ENCODE measurements at regions not wholly inside any gene's neighbourhood (a gene's known extent, or its start where the extent isn't known, plus 50 kb on each side); places are given as distances from the start of the nearest gene placed in this dataset.
"Not testable (repeated sequence)": the region's sequence is repeated elsewhere in the genome, so short reads cannot be mapped to it uniquely, and the experiment has no call there.

DNA sequence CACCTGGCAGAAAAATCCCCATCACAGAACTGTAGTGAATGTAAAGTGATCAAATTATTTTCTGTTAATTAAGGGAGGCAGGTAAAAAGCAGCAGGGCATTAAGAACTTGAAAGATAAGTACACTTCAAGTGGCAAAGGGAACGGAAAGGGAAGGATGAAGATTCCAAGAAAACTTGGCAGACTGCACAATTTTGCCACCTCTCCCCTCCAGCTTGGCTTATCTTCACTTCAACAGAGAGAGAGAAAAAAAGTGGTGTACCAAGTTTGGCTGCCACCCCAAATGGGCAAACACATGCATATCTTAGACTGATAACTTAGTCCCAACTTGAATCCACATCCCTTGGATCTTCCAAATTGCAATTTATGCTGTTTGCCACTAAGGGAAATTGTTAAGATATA, 598.1 kb upstream of the ACTRT1 start:
- H3K9me3 ChIP-seq: no peaks in the 10 kb centered on the region
- DNase-seq: no peak
- intact Hi-C loops (cut with DNase I; ENCODE audit: low total_unique reads): no loop called here
- H3K27me3 ChIP-seq: no peaks in the 10 kb centered on the region
- no peaks in the 10 kb centered on the region for H3K36me3 ChIP-seq
- H3K27ac ChIP-seq: no peak overlapping the region
- H3K4me3 ChIP-seq: no peak overlapping the region
- no peak for TF ChIP-seq CTCF (IDR thresholded peaks at IDR 0.05)
- H3K4me1 ChIP-seq: no peaks in the 10 kb centered on the region

DNA sequence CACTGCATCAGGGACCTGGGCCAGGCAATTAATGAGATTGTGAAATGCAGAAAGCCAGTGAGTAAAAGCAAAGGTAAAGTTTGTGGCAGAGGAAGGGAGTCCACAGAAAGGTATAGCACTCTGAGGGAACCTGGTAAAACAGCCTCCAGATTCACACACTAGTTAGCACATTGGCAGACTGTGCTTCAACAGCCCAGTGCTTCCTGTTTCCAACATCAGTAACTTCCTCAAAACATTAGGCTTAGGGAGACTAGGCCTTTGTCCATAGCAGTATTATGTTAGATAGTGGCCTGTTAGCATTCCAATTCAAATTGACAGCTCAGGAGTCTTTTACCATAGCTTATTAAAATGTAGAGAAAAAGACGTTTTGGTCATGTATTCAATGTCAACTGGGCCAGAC, 582.6 kb upstream of the ACTRT1 start:
- no peak for DNase-seq
- no peak for TF ChIP-seq CTCF (IDR thresholded peaks at IDR 0.05)
- H3K27ac ChIP-seq: no peak overlapping the region
- H3K36me3 ChIP-seq: no peaks in the 10 kb centered on the region
- H3K27me3 ChIP-seq: no peaks in the 10 kb centered on the region
- no peak overlapping the region for H3K4me3 ChIP-seq
- no peaks in the 10 kb centered on the region for H3K4me1 ChIP-seq
- no peaks in the 10 kb centered on the region for H3K9me3 ChIP-seq
- intact Hi-C loops (cut with DNase I; ENCODE audit: low total_unique reads): no loop called here

GRCh38 chrX:128623361-128623760, 571.2 kb upstream of the ACTRT1 start:
- Histone ChIP-seq H3K27ac (no peak overlapping the region), H3K36me3 (no peaks in the 10 kb centered on the region), H3K27me3 (no peaks in the 10 kb centered on the region), H3K9me3 (no peaks in the 10 kb centered on the region), H3K4me1 (no peaks in the 10 kb centered on the region), H3K4me3 (no peak overlapping the region)
- no peak for DNase-seq
- intact Hi-C loops (cut with DNase I; ENCODE audit: low total_unique reads): no loop called here
- TF ChIP-seq CTCF (IDR thresholded peaks at IDR 0.05): no peak

GRCh38 chrX:128622296-128622695, 570.1 kb upstream of the ACTRT1 start:
- H3K4me3 ChIP-seq: no peak overlapping the region
- no peaks in the 10 kb centered on the region for H3K36me3 ChIP-seq
- H3K4me1 ChIP-seq: no peaks in the 10 kb centered on the region
- intact Hi-C loops (cut with DNase I; ENCODE audit: low total_unique reads): no loop called here
- no peaks in the 10 kb centered on the region for H3K9me3 ChIP-seq
- H3K27ac ChIP-seq: no peak overlapping the region
- H3K27me3 ChIP-seq: no peaks in the 10 kb centered on the region
- no peak for TF ChIP-seq CTCF (IDR thresholded peaks at IDR 0.05)
- no peak for DNase-seq

DNA sequence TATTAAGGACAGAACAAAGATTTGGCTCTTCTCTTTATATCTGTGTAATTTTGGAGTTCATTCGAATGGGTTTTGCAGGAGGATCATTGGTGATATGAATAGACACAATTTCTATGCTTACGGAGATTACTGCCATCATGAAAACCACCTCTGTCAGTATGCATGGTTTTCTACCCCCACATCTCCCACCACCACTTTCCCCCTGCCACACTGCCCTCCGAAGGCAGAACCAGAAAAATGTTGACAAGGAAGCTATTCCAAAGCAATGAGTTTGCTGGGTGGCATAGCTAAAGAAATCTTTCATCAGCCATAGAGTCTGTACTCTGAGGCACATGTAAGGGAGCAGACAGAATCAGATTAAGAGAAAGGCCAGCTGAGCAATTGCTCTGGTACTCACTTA, 567.3 kb upstream of the ACTRT1 start:
- no peak for TF ChIP-seq CTCF (IDR thresholded peaks at IDR 0.05)
- H3K27me3 ChIP-seq: no peaks in the 10 kb centered on the region
- no peaks in the 10 kb centered on the region for H3K36me3 ChIP-seq
- no peaks in the 10 kb centered on the region for H3K9me3 ChIP-seq
- intact Hi-C loops (cut with DNase I; ENCODE audit: low total_unique reads): no loop called here
- H3K4me3 ChIP-seq: no peak overlapping the region
- H3K27ac ChIP-seq: no peak overlapping the region
- no peak for DNase-seq
- no peaks in the 10 kb centered on the region for H3K4me1 ChIP-seq

DNA sequence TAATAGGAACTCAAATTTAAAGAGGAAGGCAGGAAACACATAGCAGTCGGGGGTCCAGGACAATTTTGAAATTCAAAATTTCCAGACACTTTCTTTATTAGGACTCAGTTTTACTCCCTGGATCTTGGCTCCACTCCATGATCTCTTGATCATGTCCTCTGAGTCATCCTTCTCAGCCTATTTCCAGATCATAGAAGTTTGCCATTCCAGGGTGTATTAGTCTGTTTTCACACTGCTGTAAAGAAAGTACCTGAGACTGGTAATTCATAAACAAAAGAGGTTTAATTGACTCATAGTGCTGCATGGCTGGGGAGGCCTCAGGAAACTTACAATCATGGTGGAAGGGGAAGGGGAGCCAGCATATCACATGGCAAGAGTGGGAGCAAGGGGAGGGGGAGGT, 564.7 kb upstream of the ACTRT1 start:
- Histone ChIP-seq H3K27me3 (no peaks in the 10 kb centered on the region), H3K27ac (no peak overlapping the region)
- intact Hi-C loops (cut with DNase I; ENCODE audit: low total_unique reads): no loop called here

GRCh38 chrX:128606817-128607216, 554.6 kb upstream of the ACTRT1 start:
- DNase-seq; H3K27me3 ChIP-seq; H3K27ac ChIP-seq; H3K9me3 ChIP-seq; H3K36me3 ChIP-seq; H3K4me3 ChIP-seq; intact Hi-C loops (cut with DNase I; ENCODE audit: low total_unique reads); H3K4me1 ChIP-seq: not testable (repeated sequence)

More for the DNA sequence above, 564.7 kb upstream of the ACTRT1 start:
- Histone ChIP-seq H3K4me1 (no peaks in the 10 kb centered on the region), H3K36me3 (no peaks in the 10 kb centered on the region), H3K9me3 (no peaks in the 10 kb centered on the region), H3K4me3 (no peak overlapping the region)
- TF ChIP-seq CTCF (IDR thresholded peaks at IDR 0.05): no peak
- DNase-seq: no peak

DNA sequence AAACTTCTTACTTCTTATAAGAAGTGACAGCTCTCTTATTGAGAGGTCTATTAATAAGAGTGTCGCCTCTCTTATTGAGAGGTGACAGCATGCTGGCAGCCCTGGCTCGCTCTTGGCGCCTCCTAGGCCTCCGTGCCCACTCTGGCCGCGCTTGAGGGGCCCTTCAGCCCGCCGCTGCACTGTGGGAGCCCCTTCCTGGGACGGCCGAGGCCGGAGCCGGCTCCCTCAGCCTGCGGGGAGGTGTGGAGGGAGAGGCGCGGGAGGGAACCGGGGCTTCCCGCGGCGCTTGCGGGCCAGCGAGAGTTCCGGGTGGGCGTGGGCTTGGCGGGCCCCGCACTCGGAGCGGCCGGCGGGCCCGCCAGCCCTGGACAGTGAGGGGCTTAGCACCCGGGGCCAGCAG, 554.2 kb upstream of the ACTRT1 start:
- intact Hi-C loops (cut with DNase I; ENCODE audit: low total_unique reads); H3K4me1 ChIP-seq; H3K9me3 ChIP-seq; DNase-seq; H3K4me3 ChIP-seq; H3K36me3 ChIP-seq; H3K27ac ChIP-seq; H3K27me3 ChIP-seq: not testable (repeated sequence)

Measured in tibial artery (tissue), 4 donors.